Mesothelial cell of epicardium (in vitro differentiated cells): ENCODE measurements at regions not wholly inside any gene's neighbourhood (a gene's known extent, or its start where the extent isn't known, plus 50 kb on each side); places are given as distances from the start of the nearest gene placed in this dataset.
"Not testable (repeated sequence)": the region's sequence is repeated elsewhere in the genome, so short reads cannot be mapped to it uniquely, and the experiment has no call there.

ENCODE experiments used
- DNase-seq, 2 experiments: peaks; one replicate each; pipeline ENCODE4 v3.0.0; 2021; ENCODE audit warnings: low spot score in 2 of 2; ENCODE audit not compliant: unreplicated experiment in 2 of 2
- H3K27ac Mint-ChIP-seq: 2 replicates; pipeline ENCODE4 v1.8.0; 2021; ENCODE audit warnings: mixed read lengths
- H3K27me3 Mint-ChIP-seq: 2 replicates; pipeline ENCODE4 v1.8.0; 2021; ENCODE audit warnings: low read depth, mixed read lengths
- H3K36me3 Mint-ChIP-seq: 2 replicates; pipeline ENCODE4 v1.8.0; 2021; ENCODE audit warnings: mixed read lengths
- H3K4me1 Mint-ChIP-seq: 2 replicates; pipeline ENCODE4 v1.8.0; 2021; ENCODE audit warnings: mixed read lengths
- H3K4me3 Mint-ChIP-seq: 2 replicates; pipeline ENCODE4 v1.8.0; 2021; ENCODE audit warnings: mild to moderate bottlenecking, moderate library complexity, mixed read lengths
- H3K9me3 Mint-ChIP-seq: 2 replicates; pipeline ENCODE4 v1.8.0; 2021; ENCODE audit warnings: mixed read lengths
- CTCF ChIP-seq: fragments of 200-600 bp; sonication (generic); IDR thresholded peaks from one replicate; pipeline ENCODE4 v1.5.0; 2021; ENCODE audit warnings: antibody characterized with exemption; ENCODE audit not compliant: unreplicated experiment

- Mint-ChIP-seq H3K4me1 (no peaks in the 10 kb centered on the region), H3K36me3 (no peaks in the 10 kb centered on the region), H3K27ac (no peak overlapping the region), H3K27me3 (peaks cover 8% of the 10 kb centered on the region), H3K9me3 (no peaks in the 10 kb centered on the region), H3K4me3 (no peak overlapping the region)
- no peak for TF ChIP-seq CTCF
- DNase-seq, result no peak
These were observed 101.2 kb upstream of the BOD1L1 start for GRCh38 chr4:13728761-13729160.

GRCh38 chr4:13731019-13731418 is 103.5 kb upstream of the BOD1L1 start:
- no peak overlapping the region for H3K27ac Mint-ChIP-seq
- no peaks in the 10 kb centered on the region for H3K36me3 Mint-ChIP-seq
- no peak for TF ChIP-seq CTCF
- DNase-seq, result no peak
- no peaks in the 10 kb centered on the region for H3K4me1 Mint-ChIP-seq
- no peaks in the 10 kb centered on the region for H3K9me3 Mint-ChIP-seq
- no peak overlapping the region for H3K4me3 Mint-ChIP-seq
- H3K27me3 Mint-ChIP-seq, result peaks cover 7% of the 10 kb centered on the region

- peaks cover under 1% of the 10 kb centered on the region for H3K27me3 Mint-ChIP-seq
- DNase-seq, result no peak
- no peak for TF ChIP-seq CTCF
- no peak overlapping the region for H3K27ac Mint-ChIP-seq
- no peaks in the 10 kb centered on the region for H3K9me3 Mint-ChIP-seq
- H3K4me3 Mint-ChIP-seq, result no peak overlapping the region
- H3K4me1 Mint-ChIP-seq, result no peaks in the 10 kb centered on the region
- no peaks in the 10 kb centered on the region for H3K36me3 Mint-ChIP-seq
These were observed 106.3 kb upstream of the BOD1L1 start for GRCh38 chr4:13733817-13734216.

GRCh38 chr4:13750594-13750993 is 123.1 kb upstream of the BOD1L1 start:
- peaks cover 9% of the 10 kb centered on the region for H3K9me3 Mint-ChIP-seq
- TF ChIP-seq CTCF, result no peak
- DNase-seq, result no peak
- no peaks in the 10 kb centered on the region for H3K36me3 Mint-ChIP-seq
- no peaks in the 10 kb centered on the region for H3K4me1 Mint-ChIP-seq
- H3K4me3 Mint-ChIP-seq, result no peak overlapping the region
- no peak overlapping the region for H3K27ac Mint-ChIP-seq
- H3K27me3 Mint-ChIP-seq, result peaks cover 10% of the 10 kb centered on the region

GRCh38 chr4:13761581-13761980 is 134.1 kb upstream of the BOD1L1 start:
- H3K4me3 Mint-ChIP-seq, H3K27me3 Mint-ChIP-seq, DNase-seq, H3K4me1 Mint-ChIP-seq, H3K27ac Mint-ChIP-seq, H3K36me3 Mint-ChIP-seq: not testable (repeated sequence)
- peaks cover 68% of the 10 kb centered on the region for H3K9me3 Mint-ChIP-seq

GRCh38 chr4:13762130-13762529 is 134.6 kb upstream of the BOD1L1 start:
- DNase-seq, result no peak
- Mint-ChIP-seq H3K4me1 (no peaks in the 10 kb centered on the region), H3K27me3 (no peaks in the 10 kb centered on the region), H3K36me3 (no peaks in the 10 kb centered on the region), H3K9me3 (peaks cover 63% of the 10 kb centered on the region), H3K4me3 (no peak overlapping the region), H3K27ac (no peak overlapping the region)
- no peak for TF ChIP-seq CTCF
